Mesenchymal stem cell (in vitro differentiated cells and primary cell): ENCODE measurements at regions not wholly inside any gene's neighbourhood (a gene's known extent, or its start where the extent isn't known, plus 50 kb on each side); places are given as distances from the start of the nearest gene placed in this dataset.
A peak's percentile ranks its signal among the peaks of the same experiment; 100 is the strongest.

Experiments
- DNase-seq: peaks from one replicate; pipeline ENCODE4 v3.0.0-alpha.2; 2013
- H2AFZ ChIP-seq: one replicate; pipeline ENCODE4 v1.6.1; 2013; ENCODE audit warnings: low read depth, mild to moderate bottlenecking, control low read depth, inconsistent platforms, low read length, moderate library complexity
- H2AK5ac ChIP-seq: 2 replicates; pipeline ENCODE4 v1.6.1; 2013; ENCODE audit warnings: low read length, moderate library complexity, mild to moderate bottlenecking, inconsistent platforms; ENCODE audit not compliant: severe bottlenecking
- H2BK120ac ChIP-seq: one replicate; pipeline ENCODE4 v1.6.1; 2013; ENCODE audit warnings: low read depth, mild to moderate bottlenecking, inconsistent platforms, low read length, moderate library complexity
- H2BK12ac ChIP-seq, 2 experiments: one replicate each; pipeline ENCODE4 v1.6.1; 2013; ENCODE audit warnings: inconsistent platforms in 2 of 2, low read length in 2 of 2, mild to moderate bottlenecking in 2 of 2, moderate library complexity in 2 of 2, control low read depth in 1 of 2
- H2BK15ac ChIP-seq: one replicate; pipeline ENCODE4 v1.6.1; 2013; ENCODE audit warnings: mild to moderate bottlenecking, low read depth, inconsistent platforms; ENCODE audit not compliant: poor library complexity, severe bottlenecking
- H2BK5ac ChIP-seq: 2 replicates; pipeline ENCODE4 v1.6.1; 2013; ENCODE audit warnings: low read depth, mild to moderate bottlenecking, low read length, control low read depth, inconsistent platforms; ENCODE audit not compliant: poor library complexity, severe bottlenecking
- H3K14ac ChIP-seq, 2 experiments: one replicate each; pipeline ENCODE4 v1.6.1; 2013; ENCODE audit warnings: inconsistent platforms in 2 of 2, low read length in 2 of 2, control low read depth in 1 of 2, mild to moderate bottlenecking in 1 of 2, moderate library complexity in 1 of 2
- H3K18ac ChIP-seq, 2 experiments: one replicate each; pipeline ENCODE4 v1.6.1; 2013; ENCODE audit warnings: inconsistent platforms in 2 of 2, low read length in 2 of 2, control low read depth in 1 of 2, low read depth in 1 of 2, mild to moderate bottlenecking in 1 of 2
- H3K23ac ChIP-seq, 2 experiments: one replicate each; pipeline ENCODE4 v1.6.1; 2013; ENCODE audit warnings: inconsistent platforms in 2 of 2, low read length in 2 of 2, mild to moderate bottlenecking in 2 of 2, moderate library complexity in 2 of 2, control low read depth in 1 of 2
- H3K27ac ChIP-seq: 2 replicates; pipeline ENCODE4 v1.5.1; 2013; ENCODE audit warnings: mild to moderate bottlenecking, moderate library complexity, low read length, control low read depth, inconsistent platforms; ENCODE audit not compliant: poor library complexity, severe bottlenecking
- H3K27me3 ChIP-seq, 2 experiments: 2 replicates each; pipeline versions ENCODE4 v1.6.1 to v1.7.0; 2013; ENCODE audit warnings: low read length in 2 of 2, mild to moderate bottlenecking in 2 of 2, moderate library complexity in 2 of 2, control low read depth in 1 of 2, inconsistent platforms in 1 of 2; ENCODE audit not compliant: control insufficient read depth in 1 of 2, insufficient read depth in 1 of 2
- H3K36me3 ChIP-seq, 2 experiments: 2 replicates each; pipeline versions ENCODE4 v1.6.1 to v1.7.0; 2013; ENCODE audit warnings: low read length in 2 of 2, control low read depth in 1 of 2, inconsistent platforms in 1 of 2, low read depth in 1 of 2, mild to moderate bottlenecking in 1 of 2; ENCODE audit not compliant: insufficient read depth in 2 of 2, control insufficient read depth in 1 of 2
- H3K4ac ChIP-seq, 2 experiments: one replicate each; pipeline ENCODE4 v1.6.1; 2013; ENCODE audit warnings: inconsistent platforms in 2 of 2, low read length in 2 of 2, mild to moderate bottlenecking in 2 of 2, moderate library complexity in 2 of 2, control low read depth in 1 of 2, low read depth in 1 of 2
- H3K4me1 ChIP-seq: 2 replicates; pipeline ENCODE4 v1.6.1; 2013; ENCODE audit warnings: low read depth, low read length, control low read depth; ENCODE audit not compliant: control insufficient read depth, insufficient read depth
- H3K4me2 ChIP-seq: 2 replicates; pipeline ENCODE4 v1.6.1; 2013; ENCODE audit warnings: low read length, mild to moderate bottlenecking, inconsistent platforms; ENCODE audit not compliant: poor library complexity, severe bottlenecking
- H3K4me3 ChIP-seq, 2 experiments: 2 replicates each; pipeline versions ENCODE4 v1.5.1 to v1.7.0; 2013; ENCODE audit warnings: low read length in 2 of 2, mild to moderate bottlenecking in 2 of 2, control low read depth in 1 of 2, low read depth in 1 of 2; ENCODE audit not compliant: insufficient read depth in 1 of 2
- H3K79me1 ChIP-seq: replicated peaks from 2 replicates; pipeline ENCODE4 v1.6.1; 2013; ENCODE audit warnings: mild to moderate bottlenecking, control low read depth, low read length, inconsistent platforms; ENCODE audit not compliant: poor library complexity, severe bottlenecking
- H3K9ac ChIP-seq: 2 replicates; pipeline ENCODE4 v1.7.0; 2013; ENCODE audit warnings: mild to moderate bottlenecking, low read length, moderate library complexity
- H3K9me3 ChIP-seq: 2 replicates; pipeline ENCODE4 v1.7.0; 2013; ENCODE audit warnings: mild to moderate bottlenecking, low read length; ENCODE audit not compliant: control insufficient read depth
- H4K8ac ChIP-seq: one replicate; pipeline ENCODE4 v1.6.1; 2013; ENCODE audit warnings: inconsistent platforms, mild to moderate bottlenecking, low read length, moderate library complexity
- H4K91ac ChIP-seq: one replicate; pipeline ENCODE4 v1.6.1; 2013; ENCODE audit warnings: mild to moderate bottlenecking, low read length, inconsistent platforms
- WGBS: methylation state at CpG from one replicate; pipeline ENCODE4 v1.1.7; 2013; ENCODE audit warnings: mixed read lengths; 5-methylcytosine and 5-hydroxymethylcytosine counted together

- Histone ChIP-seq H4K91ac (no peak overlapping the region), H3K4me2 (no peak overlapping the region), H3K9ac (no peak overlapping the region), H3K18ac (no peak overlapping the region), H2AFZ (no peak overlapping the region), H3K27ac (no peak overlapping the region), H2BK120ac (no peak overlapping the region), H3K27me3 (no peaks in the 10 kb centered on the region), H3K14ac (no peak overlapping the region), H3K9me3 (peaks cover 4% of the 10 kb centered on the region), H2BK12ac (no peak overlapping the region), H3K36me3 (no peaks in the 10 kb centered on the region), H3K4me3 (no peak overlapping the region), H3K79me1 (no peaks in the 10 kb centered on the region), H2AK5ac (no peak overlapping the region), H4K8ac (no peak overlapping the region), H2BK15ac (no peak overlapping the region), H3K23ac (no peak overlapping the region), H3K4me1 (peaks cover 2% of the 10 kb centered on the region), H2BK5ac (no peak overlapping the region), H3K4ac (no peak overlapping the region)
- DNase-seq = no peak
- WGBS = 100% methylated on average over 1 of the region's 4 CpGs
Measured at GRCh38 chr15:39304931-39305728, 275.7 kb upstream of the THBS1 start.

- H4K8ac ChIP-seq = no peak overlapping the region
- no peak overlapping the region for H3K4me3 ChIP-seq
- H3K79me1 ChIP-seq = no peaks in the 10 kb centered on the region
- H3K23ac ChIP-seq = no peak overlapping the region
- no peak overlapping the region for H2BK5ac ChIP-seq
- DNase-seq = no peak
- no peak overlapping the region for H2BK12ac ChIP-seq
- no peaks in the 10 kb centered on the region for H3K4me1 ChIP-seq
- peak overlapping the region in 1 of 2 experiments; percentile 83 for H3K14ac ChIP-seq
- H2BK15ac ChIP-seq = no peak overlapping the region
- H3K9ac ChIP-seq = no peak overlapping the region
- no peak overlapping the region for H3K18ac ChIP-seq
- H3K4me2 ChIP-seq = no peak overlapping the region
- H3K27ac ChIP-seq = no peak overlapping the region
- H2BK120ac ChIP-seq = no peak overlapping the region
- peaks cover 4% of the 10 kb centered on the region for H3K9me3 ChIP-seq
- WGBS = 94% methylated on average over 2 of the region's 3 CpGs
- H2AFZ ChIP-seq = no peak overlapping the region
- H4K91ac ChIP-seq = no peak overlapping the region
- no peaks in the 10 kb centered on the region for H3K27me3 ChIP-seq
- no peak overlapping the region for H3K4ac ChIP-seq
- no peak overlapping the region for H2AK5ac ChIP-seq
- no peaks in the 10 kb centered on the region for H3K36me3 ChIP-seq
Measured at GRCh38 chr15:39310633-39311032, 270.2 kb upstream of the THBS1 start.

GRCh38 chr15:39312984-39313383, 267.9 kb upstream of the THBS1 start:
- H4K8ac ChIP-seq = no peak overlapping the region
- no peak overlapping the region for H3K4ac ChIP-seq
- no peak overlapping the region for H2BK5ac ChIP-seq
- H2AK5ac ChIP-seq = no peak overlapping the region
- no peaks in the 10 kb centered on the region for H3K27me3 ChIP-seq
- no peak for DNase-seq
- no CpG with 5 or more reads among the region's 3 CpGs for WGBS
- H2BK120ac ChIP-seq = no peak overlapping the region
- H3K9me3 ChIP-seq = no peaks in the 10 kb centered on the region
- no peak overlapping the region for H3K9ac ChIP-seq
- no peak overlapping the region for H2AFZ ChIP-seq
- H3K14ac ChIP-seq = no peak overlapping the region
- no peak overlapping the region for H3K23ac ChIP-seq
- H3K4me3 ChIP-seq = no peak overlapping the region
- no peaks in the 10 kb centered on the region for H3K36me3 ChIP-seq
- H4K91ac ChIP-seq = no peak overlapping the region
- no peak overlapping the region for H3K18ac ChIP-seq
- no peak overlapping the region for H2BK15ac ChIP-seq
- no peak overlapping the region for H3K27ac ChIP-seq
- no peak overlapping the region for H2BK12ac ChIP-seq
- no peak overlapping the region for H3K4me2 ChIP-seq
- H3K4me1 ChIP-seq = peaks cover 3% of the 10 kb centered on the region
- H3K79me1 ChIP-seq = no peaks in the 10 kb centered on the region

GRCh38 chr15:39313467-39313866, 267.4 kb upstream of the THBS1 start:
- Histone ChIP-seq H3K23ac (no peak overlapping the region), H3K9me3 (no peaks in the 10 kb centered on the region), H3K79me1 (no peaks in the 10 kb centered on the region), H4K91ac (no peak overlapping the region), H4K8ac (no peak overlapping the region), H2BK120ac (no peak overlapping the region), H3K9ac (no peak overlapping the region), H2AK5ac (no peak overlapping the region), H3K14ac (no peak overlapping the region), H3K4me3 (no peak overlapping the region), H3K27me3 (no peaks in the 10 kb centered on the region), H3K27ac (no peak overlapping the region), H3K4me1 (peaks cover 3% of the 10 kb centered on the region), H3K36me3 (no peaks in the 10 kb centered on the region), H2BK15ac (no peak overlapping the region), H3K18ac (no peak overlapping the region), H2BK5ac (no peak overlapping the region), H3K4me2 (no peak overlapping the region), H3K4ac (no peak overlapping the region), H2BK12ac (peak overlapping the region in 1 of 2 experiments; percentile 4), H2AFZ (no peak overlapping the region)
- WGBS = 97% methylated on average over 3 of the region's 3 CpGs
- DNase-seq = no peak
